ENCODE measurements at regions not wholly inside any gene's neighbourhood (a gene's known extent, or its start where the extent isn't known, plus 50 kb on each side); places are given as distances from the start of the nearest gene placed in this dataset.
A peak's percentile ranks its signal among the peaks of the same experiment; 100 is the strongest.
"Not testable (repeated sequence)": the region's sequence is repeated elsewhere in the genome, so short reads cannot be mapped to it uniquely, and the experiment has no call there.

DNA sequence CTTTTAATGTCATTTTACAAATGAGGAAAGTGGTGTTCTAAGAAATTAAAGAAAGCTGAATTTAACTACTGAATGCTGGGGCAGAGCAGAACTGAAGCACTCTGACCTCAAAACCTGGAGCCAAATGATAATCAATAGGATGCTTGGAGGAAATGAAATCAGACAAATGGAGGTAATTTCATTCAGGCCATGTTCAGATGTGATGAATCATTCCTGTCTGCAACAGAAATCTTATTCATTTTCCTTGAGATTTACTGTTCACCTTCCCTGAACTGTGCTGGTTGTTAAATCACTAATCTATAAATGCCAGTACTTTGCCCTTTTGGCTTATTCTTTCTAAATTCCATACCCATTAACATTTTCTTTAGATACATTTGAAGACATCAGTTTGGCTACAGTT is 85.6 kb upstream of the SNX7 start:
- no peak for DNase-seq (ENCODE audit: low spot score)

- DNase-seq (ENCODE audit: low spot score): no peak
Observed at GRCh38 chr1:98565951-98566350, 95.6 kb upstream of the SNX7 start.

- no peak for DNase-seq (ENCODE audit: low spot score)
Observed at GRCh38 chr1:98559291-98559690, 102.2 kb upstream of the SNX7 start.

DNA sequence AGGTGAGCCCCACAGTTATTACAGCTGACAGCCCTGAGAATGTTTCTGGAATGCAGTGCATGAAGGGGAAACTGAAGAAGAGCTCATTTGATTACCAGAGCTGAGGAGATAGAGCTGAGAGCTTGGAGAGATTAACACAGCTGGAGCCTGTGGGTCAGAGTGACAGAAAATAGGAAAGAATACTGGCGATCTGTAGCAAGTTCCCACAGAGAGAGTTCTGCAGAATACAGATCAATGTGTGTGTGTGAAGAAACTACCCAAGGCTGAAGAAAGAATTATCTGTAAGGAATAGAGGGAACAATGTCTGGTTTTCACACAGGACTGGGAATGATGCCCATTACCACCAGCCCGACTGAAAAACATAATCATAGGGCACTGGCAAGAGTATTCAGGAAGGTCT is 103.6 kb upstream of the SNX7 start:
- DNase-seq (ENCODE audit: low spot score): no peak

GRCh38 chr1:98556521-98557158 is 104.9 kb upstream of the SNX7 start:
- peak; percentile 15 for DNase-seq (ENCODE audit: low spot score)

GRCh38 chr1:98555814-98556213 is 105.7 kb upstream of the SNX7 start:
- no peak for DNase-seq (ENCODE audit: low spot score)

DNA sequence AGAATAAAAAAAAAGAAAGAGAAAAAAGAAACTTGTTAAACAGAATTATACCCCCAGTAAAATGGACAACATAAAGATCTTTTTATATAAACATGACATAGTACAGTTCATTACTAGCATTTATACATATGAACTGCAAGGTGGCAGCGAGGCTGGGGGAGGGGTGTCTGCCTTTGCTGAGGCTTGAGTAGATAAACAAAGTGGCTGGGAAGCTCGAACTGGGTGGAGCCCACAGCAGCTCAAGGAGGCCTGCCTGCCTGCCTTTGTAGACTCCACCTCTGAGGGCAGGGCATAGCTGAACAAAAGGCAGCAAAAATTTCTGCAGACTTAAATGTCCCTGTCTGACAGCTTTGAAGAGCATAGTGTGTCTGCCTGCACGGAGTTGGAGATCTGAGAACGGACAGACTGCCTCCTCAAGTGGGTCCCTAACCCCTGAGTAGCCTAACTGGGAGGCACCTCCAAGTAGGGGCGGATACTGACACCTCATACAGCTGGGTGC is 108.9 kb upstream of the SNX7 start:
- DNase-seq (ENCODE audit: low spot score): peak; percentile 4

DNA sequence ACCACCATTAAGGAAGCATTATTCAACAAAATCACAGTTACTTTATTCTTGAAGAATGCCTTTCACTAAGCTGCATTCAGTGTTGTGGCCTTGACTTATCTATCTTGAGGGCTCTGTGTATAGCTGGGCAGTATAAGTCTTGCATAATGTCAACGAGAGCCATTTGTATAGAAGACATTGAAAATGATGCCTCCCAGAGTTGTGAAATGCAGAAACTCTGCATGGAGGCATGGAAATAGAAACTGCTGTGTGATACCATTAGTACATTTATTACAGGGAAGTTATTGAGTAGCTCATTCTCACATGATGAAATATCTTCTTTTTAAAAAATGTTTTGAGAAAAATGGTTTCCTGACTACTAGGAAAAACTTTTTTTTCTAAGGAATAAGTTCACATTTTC is 111.4 kb upstream of the SNX7 start:
- no peak for DNase-seq (ENCODE audit: low spot score)

- DNase-seq (ENCODE audit: low spot score): no peak
Observed at GRCh38 chr1:98546319-98546718, 115.2 kb upstream of the SNX7 start.

- no peak for DNase-seq (ENCODE audit: low spot score)
Observed at GRCh38 chr1:98538106-98538505, 123.4 kb upstream of the SNX7 start.

GRCh38 chr1:98523256-98523655 is 138.3 kb upstream of the SNX7 start:
- no peak for DNase-seq (ENCODE audit: low spot score)

GRCh38 chr1:98516306-98516705 is 145.2 kb upstream of the SNX7 start:
- no peak for DNase-seq (ENCODE audit: low spot score)

DNA sequence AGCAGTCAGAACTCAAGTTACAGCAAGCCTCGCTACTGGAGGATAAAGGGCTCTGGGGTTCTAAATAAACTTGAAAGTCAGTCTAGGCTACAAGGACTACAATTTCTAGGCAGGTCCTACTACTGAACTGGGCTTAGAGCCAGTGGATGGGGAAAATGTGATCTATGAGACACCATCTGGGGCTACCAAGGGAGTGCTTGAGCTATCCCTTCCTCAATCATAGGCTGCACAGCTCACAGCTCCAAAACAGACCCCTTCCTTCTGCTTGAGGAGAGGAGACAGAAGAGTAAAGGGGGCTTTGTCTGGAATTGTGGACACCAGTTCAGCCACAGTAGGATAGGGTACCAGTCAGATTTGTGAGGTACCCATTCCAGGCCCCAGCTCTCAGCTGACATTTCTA is 145.8 kb upstream of the SNX7 start:
- no peak for DNase-seq (ENCODE audit: low spot score)

DNA sequence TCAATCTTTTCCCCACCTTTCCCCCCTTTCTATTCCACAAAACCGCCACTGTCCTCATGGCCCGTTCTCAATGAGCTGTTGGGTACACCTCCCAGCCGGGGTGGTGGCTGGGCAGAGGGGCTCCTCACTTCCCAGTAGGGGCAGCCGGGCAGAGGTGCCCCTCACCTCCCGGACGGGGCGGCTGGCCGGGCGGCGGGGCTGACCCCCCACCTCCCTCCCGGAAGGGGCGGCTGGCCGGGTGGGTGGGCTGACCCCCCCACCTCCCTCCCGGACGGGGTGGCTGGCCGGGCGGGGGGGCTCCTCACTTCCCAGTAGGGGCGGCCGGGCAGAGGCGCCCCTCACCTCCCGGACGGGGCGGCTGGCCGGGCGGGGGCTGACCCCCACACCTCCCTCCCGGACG is 149.3 kb upstream of the SNX7 start:
- not testable (repeated sequence) for DNase-seq (ENCODE audit: low spot score)

DNA sequence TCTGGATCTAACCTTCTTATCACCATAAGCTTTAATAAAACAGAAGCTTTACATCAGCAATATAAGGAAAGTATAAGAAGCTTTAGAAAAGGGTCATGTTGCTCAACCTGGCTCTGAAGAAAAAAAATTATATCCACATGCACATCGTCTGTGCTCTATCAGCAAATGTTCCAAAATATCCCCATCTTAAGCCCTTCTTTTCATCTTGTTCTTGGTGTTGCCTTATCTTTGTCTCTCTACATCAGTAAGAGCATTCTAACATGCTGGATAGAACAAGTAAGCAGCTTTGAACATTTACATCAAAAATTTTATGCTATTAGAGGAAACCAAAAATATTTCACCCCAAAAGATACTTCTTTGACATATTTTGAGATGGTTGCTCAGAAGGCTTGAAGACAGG is 157.8 kb upstream of the SNX7 start:
- DNase-seq (ENCODE audit: low spot score): no peak

DNA sequence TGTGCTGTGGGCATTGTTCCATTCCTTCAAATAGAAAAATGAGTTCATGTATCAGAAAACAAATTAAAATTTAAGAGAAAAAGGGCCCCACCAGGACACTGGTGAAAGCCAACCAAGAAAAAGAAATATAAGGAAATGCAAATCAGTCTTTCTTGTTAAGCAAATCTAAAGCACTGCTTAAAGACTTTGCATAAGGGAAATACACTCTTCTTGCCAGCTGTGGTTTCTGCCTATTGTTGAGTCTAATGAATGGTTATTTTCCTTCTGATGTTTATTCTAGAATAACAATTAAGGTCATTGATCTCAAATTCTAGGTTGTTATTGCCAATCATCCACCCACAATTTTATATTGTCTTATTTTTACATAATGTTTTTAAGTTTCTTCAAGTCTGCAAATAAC is 158.6 kb upstream of the SNX7 start:
- no peak for DNase-seq (ENCODE audit: low spot score)

GRCh38 chr1:98500324-98500723 is 161.2 kb upstream of the SNX7 start:
- no peak for DNase-seq (ENCODE audit: low spot score)

DNA sequence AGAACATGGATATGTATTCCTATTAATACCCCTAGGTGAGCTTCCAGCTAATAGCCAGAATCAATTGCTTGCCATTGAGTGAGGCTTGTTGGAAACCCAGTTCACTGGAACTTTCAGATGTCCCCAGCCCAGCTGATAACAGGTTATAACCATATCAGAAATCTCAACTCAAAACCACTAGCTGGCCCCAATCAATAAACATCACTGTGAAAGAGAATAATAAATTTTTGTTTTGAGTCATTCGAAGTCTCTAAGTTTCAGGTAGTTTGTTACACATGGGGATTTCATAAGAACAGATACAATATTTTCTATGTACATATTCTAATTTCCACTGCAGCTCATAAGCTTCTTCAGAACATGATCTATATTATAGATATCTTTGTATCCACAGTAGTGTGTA is 162.9 kb upstream of the SNX7 start:
- no peak for DNase-seq (ENCODE audit: low spot score)

DNA sequence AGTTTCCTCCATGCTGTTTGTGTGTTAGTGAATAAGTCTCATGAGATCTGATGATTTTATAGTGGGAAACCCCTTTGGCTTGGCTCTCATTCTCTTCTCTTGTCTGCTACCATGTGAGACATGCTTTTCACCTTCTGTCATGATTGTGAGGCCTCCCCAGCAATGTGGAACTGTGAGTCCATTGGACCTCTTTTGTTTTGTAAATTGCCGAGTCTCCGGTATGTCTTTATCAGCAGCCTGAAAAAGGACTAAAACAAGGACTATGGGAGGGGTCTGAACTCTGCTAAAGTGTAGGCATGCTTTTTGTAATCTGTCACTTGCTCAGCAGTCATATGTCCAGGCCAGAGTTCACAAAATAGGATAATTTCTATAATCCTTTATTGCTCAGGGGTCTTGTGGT is 164.0 kb upstream of the SNX7 start:
- no peak for DNase-seq (ENCODE audit: low spot score)

- no peak for DNase-seq (ENCODE audit: low spot score)
Observed at GRCh38 chr1:98496256-98496995, 165.1 kb upstream of the SNX7 start.

DNA sequence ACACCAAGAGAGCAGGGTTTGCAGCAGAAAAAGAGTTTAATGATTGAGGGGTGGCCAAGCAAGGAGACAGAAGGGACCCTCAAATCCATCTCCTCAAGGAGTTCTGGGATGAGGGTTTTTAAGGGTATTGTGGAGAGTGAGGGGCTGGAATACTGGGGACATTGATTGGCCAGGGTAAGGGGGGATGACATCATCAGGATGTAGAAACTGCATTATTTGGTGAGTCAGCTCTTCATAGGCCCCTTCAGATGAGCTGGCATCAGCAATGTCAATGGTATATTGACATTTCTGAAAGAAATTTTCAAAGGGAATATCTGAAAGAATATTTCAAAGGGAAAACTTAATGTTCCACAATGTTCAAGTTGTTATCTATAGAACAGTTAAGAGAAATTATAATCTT is 168.1 kb upstream of the SNX7 start:
- no peak for DNase-seq (ENCODE audit: low spot score)

DNA sequence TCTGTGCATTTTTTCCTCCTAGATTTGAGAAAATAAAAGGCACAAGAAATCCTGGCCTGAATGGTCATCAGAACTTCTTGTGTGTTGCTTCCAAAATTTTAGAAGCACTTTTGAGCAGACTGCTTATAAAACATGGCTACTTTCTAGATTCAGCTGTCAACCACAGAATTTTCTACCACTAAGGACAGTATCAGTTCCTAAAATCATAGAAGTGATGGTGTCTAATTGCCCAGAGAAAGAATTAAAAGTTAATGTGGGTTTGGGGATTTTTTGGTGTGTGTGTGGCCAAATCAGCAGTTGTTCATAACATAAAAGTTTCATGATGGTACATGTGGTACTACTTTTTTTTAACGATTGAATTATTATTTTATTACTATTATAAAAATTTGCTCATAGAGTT is 171.4 kb upstream of the SNX7 start:
- DNase-seq (ENCODE audit: low spot score): no peak

GRCh38 chr1:98487620-98488019 is 173.9 kb upstream of the SNX7 start:
- DNase-seq (ENCODE audit: low spot score): no peak

- DNase-seq (ENCODE audit: low spot score): no peak
Observed at GRCh38 chr1:98482611-98483010, 178.9 kb upstream of the SNX7 start.

Data from H4 (cell line).